K562 (cell line): ENCODE measurements at regions not wholly inside any gene's neighbourhood (a gene's known extent, or its start where the extent isn't known, plus 50 kb on each side); places are given as distances from the start of the nearest gene placed in this dataset.

ENCODE experiments used
- ATAC-seq: fragments of 200-7000 bp; cut with Tn5 transposase; 3 replicates; pipeline ENCODE4 v1.9.1; 2020; ENCODE audit warnings: moderate library complexity
- BruUV-seq: library from RNA; stranded (reverse); fragments of 400-500 nt; replicated peaks from 2 replicates; lab custom pipeline; 2021; lab: Mats Ljungman, UMichigan
- CTCF ChIA-PET: fragments of 300-600 bp; formaldehyde crosslinking; extraction: SDS; loops from one replicate; lab custom pipeline; 2021; ENCODE audit warnings: low intra/inter-chr PET ratio; lab: Yijun Ruan, JAX
- POLR2A ChIA-PET: fragments of 300-600, 350-650 bp; sonication (Branson Sonifier 250); formaldehyde crosslinking; extraction: SDS; loops from one replicate; lab custom pipeline; 2021; ENCODE audit warnings: antibody characterized with exemption, inconsistent platforms; lab: Yijun Ruan, JAX
- DNase-seq, 4 experiments: peaks; one replicate each; pipeline versions ENCODE4 v3.0.0 to v3.0.0-alpha.2; 2011 to 2018; ENCODE audit warnings: low spot score in 3 of 4, mixed read lengths in 3 of 4; ENCODE audit errors: extremely low read depth in 1 of 4
- FAIRE-seq: peaks from 2 replicates; lab custom pipeline; 2011; peaks lifted over from hg19 to GRCh38; lab: Jason Lieb, UNC
- H2AFZ ChIP-seq: 2 replicates; pipeline ENCODE4 v1.6.0; 2011; ENCODE audit warnings: low read depth, low read length, control low read depth, inconsistent platforms
- H3K27ac ChIP-seq: fragments of 200-600 bp; 3 replicates; pipeline ENCODE4 v1.8.0; 2011; ENCODE audit warnings: low read depth, mild to moderate bottlenecking, control low read depth, inconsistent platforms, low read length, moderate library complexity, mixed read lengths; ENCODE audit errors: extremely low read depth
- H3K27me3 ChIP-seq, 2 experiments: fragments of 300-600 bp in 1 of 2; 2 replicates in 1 of 2; 3 replicates in 1 of 2; pipeline versions ENCODE4 v1.6.0 to v1.8.0; 2011; ENCODE audit warnings: inconsistent platforms in 2 of 2, low read length in 2 of 2, mild to moderate bottlenecking in 1 of 2, mixed read lengths in 1 of 2, moderate library complexity in 1 of 2; ENCODE audit not compliant: control insufficient read depth in 2 of 2, insufficient read depth in 2 of 2
- H3K36me3 ChIP-seq: fragments of 300-600 bp; 3 replicates; pipeline ENCODE4 v1.8.0; 2011; ENCODE audit warnings: mild to moderate bottlenecking, low read length, inconsistent platforms; ENCODE audit not compliant: control insufficient read depth, insufficient read depth
- H3K4me1 ChIP-seq, 2 experiments: fragments of 200-600 bp in 1 of 2; replicated peaks in 1 of 2; 2 replicates in 1 of 2; 3 replicates in 1 of 2; pipeline versions ENCODE4 v1.5.1 to v1.8.0; 2011; ENCODE audit warnings: inconsistent platforms in 2 of 2, low read length in 2 of 2, mild to moderate bottlenecking in 1 of 2, mixed read lengths in 1 of 2, moderate library complexity in 1 of 2; ENCODE audit not compliant: control insufficient read depth in 2 of 2, insufficient read depth in 2 of 2
- H3K4me2 ChIP-seq: 2 replicates; pipeline ENCODE4 v1.6.1; 2011; ENCODE audit warnings: low read length, control low read depth, inconsistent platforms, mixed read lengths; ENCODE audit not compliant: insufficient read depth
- H3K4me3 ChIP-seq: fragments of 200-600 bp; sonication (generic), shearing (Covaris generic); 2 replicates; pipeline ENCODE4 v1.5.1; 2016; ENCODE audit warnings: control low read depth, inconsistent platforms
- H3K79me2 ChIP-seq: fragments of 200-600 bp; 3 replicates; pipeline ENCODE4 v1.8.0; 2011; ENCODE audit warnings: low read length, inconsistent platforms; ENCODE audit not compliant: control insufficient read depth, insufficient read depth
- H3K9ac ChIP-seq, 2 experiments: 2 replicates each; pipeline versions ENCODE4 v1.6.0 to v1.6.1; 2011; ENCODE audit warnings: low read depth in 2 of 2, low read length in 2 of 2, control low read depth in 1 of 2, inconsistent platforms in 1 of 2, mild to moderate bottlenecking in 1 of 2, mixed read lengths in 1 of 2; ENCODE audit not compliant: insufficient read depth in 1 of 2
- H3K9me1 ChIP-seq: one replicate; pipeline ENCODE4 v1.6.0; 2011; ENCODE audit warnings: inconsistent platforms, mild to moderate bottlenecking, low read length, moderate library complexity; ENCODE audit not compliant: control insufficient read depth, insufficient read depth
- H3K9me3 ChIP-seq: replicated peaks from 2 replicates; pipeline ENCODE4 v1.5.1; 2011; ENCODE audit warnings: low read depth, low read length, inconsistent platforms; ENCODE audit not compliant: control insufficient read depth, insufficient read depth
- H4K20me1 ChIP-seq: replicated peaks from 2 replicates; pipeline ENCODE4 v1.6.1; 2011; ENCODE audit warnings: low read length, inconsistent platforms, mixed read lengths; ENCODE audit not compliant: control insufficient read depth, insufficient read depth
- DPF2 ChIP-seq: fragments of 450-650 bp; IDR thresholded peaks from 2 replicates; pipeline ENCODE4 v1.6.1; 2016
- FOXP1 ChIP-seq: sonication (generic); formaldehyde crosslinking; IDR thresholded peaks from 2 replicates; pipeline ENCODE4 v1.8.0; 2022; ENCODE audit warnings: mild to moderate bottlenecking, missing genetic modification reagents
- MCM2 ChIP-seq: fragments of 450-650 bp; IDR thresholded peaks from 2 replicates; pipeline ENCODE4 v1.6.1; 2017; ENCODE audit warnings: low read depth, mild to moderate bottlenecking
- MTA3 ChIP-seq: fragments of 450-650 bp; formaldehyde crosslinking; IDR thresholded peaks from 2 replicates; pipeline ENCODE4 v1.6.1; 2017; ENCODE audit warnings: mild to moderate bottlenecking, borderline replicate concordance
- NFE2 ChIP-seq: IDR thresholded peaks from 2 replicates; pipeline ENCODE4 v1.6.1; 2014; ENCODE audit warnings: antibody characterized with exemption, low read depth
- OTX1 ChIP-seq: fragments of 450-650 bp; formaldehyde crosslinking; IDR thresholded peaks from 2 replicates; pipeline ENCODE4 v1.4.0; 2022; ENCODE audit warnings: mild to moderate bottlenecking
- RBFOX2 ChIP-seq: fragments of 200-400 bp; formaldehyde crosslinking; IDR thresholded peaks from 2 replicates; pipeline ENCODE4 v1.6.1; 2017; ENCODE audit warnings: low read depth, mild to moderate bottlenecking, low read length, moderate library complexity
- SAFB ChIP-seq: fragments of 200-400 bp; formaldehyde crosslinking; IDR thresholded peaks from 2 replicates; pipeline ENCODE4 v1.6.1; 2017; ENCODE audit warnings: low read depth, low read length, borderline replicate concordance
- TARDBP ChIP-seq: fragments of 450-650 bp; IDR thresholded peaks from 2 replicates; pipeline ENCODE4 v1.6.1; 2016
- YY1 ChIP-seq, 3 experiments: IDR thresholded peaks; 2 replicates each; pipeline ENCODE4 v1.6.1; 2011; ENCODE audit warnings: low read length in 2 of 3, mild to moderate bottlenecking in 2 of 3, moderate library complexity in 2 of 3, borderline replicate concordance in 1 of 3, control low read depth in 1 of 3, low read depth in 1 of 3; ENCODE audit not compliant: insufficient read depth in 3 of 3, insufficient replicate concordance in 2 of 3, control insufficient read depth in 1 of 3, insufficient read length in 1 of 3; ENCODE audit errors: extremely low read depth in 1 of 3
- ZNF644 ChIP-seq: fragments of 200-800 bp; sonication (Bioruptor generic); IDR thresholded peaks from 2 replicates; pipeline ENCODE4 v1.6.1; 2016; ENCODE audit warnings: low read depth, missing genetic modification characterization, missing compliant biosample characterization
- ZNF695 ChIP-seq: fragments of 450-650 bp; formaldehyde crosslinking; IDR thresholded peaks from 2 replicates; pipeline ENCODE4 v1.4.0; 2020; ENCODE audit warnings: mild to moderate bottlenecking, moderate library complexity
- WGBS: fragments of 100-300 bp; shearing (Covaris generic); methylation state at CpG from one replicate; pipeline ENCODE4 v1.1.6; 2016; ENCODE audit warnings: low coverage, mixed read lengths; ENCODE audit not compliant: insufficient coverage; ENCODE audit errors: missing lambda C conversion rate; 5-methylcytosine and 5-hydroxymethylcytosine counted together
- in situ Hi-C: fragments of 300-500 bp; cut with MboI; formaldehyde crosslinking; loops from 4 replicates; pipeline ENCODE4 v1.15.0; 2018; ENCODE audit warnings: inconsistent platforms, mixed read lengths
- intact Hi-C: fragments of 100-400 bp; cut with micrococcal nuclease; formaldehyde crosslinking; loops from 2 replicates; pipeline ENCODE4 v1.14.2; 2022
- TF ChIP-seq, protein P1 (sequence below): fragments of 250-450 bp; sonication (Bioruptor Pico); IDR thresholded peaks from 2 replicates; pipeline ENCODE4 v1.8.0; 2022; ENCODE audit warnings: moderate library complexity, mild to moderate bottlenecking, inconsistent platforms

DNA sequence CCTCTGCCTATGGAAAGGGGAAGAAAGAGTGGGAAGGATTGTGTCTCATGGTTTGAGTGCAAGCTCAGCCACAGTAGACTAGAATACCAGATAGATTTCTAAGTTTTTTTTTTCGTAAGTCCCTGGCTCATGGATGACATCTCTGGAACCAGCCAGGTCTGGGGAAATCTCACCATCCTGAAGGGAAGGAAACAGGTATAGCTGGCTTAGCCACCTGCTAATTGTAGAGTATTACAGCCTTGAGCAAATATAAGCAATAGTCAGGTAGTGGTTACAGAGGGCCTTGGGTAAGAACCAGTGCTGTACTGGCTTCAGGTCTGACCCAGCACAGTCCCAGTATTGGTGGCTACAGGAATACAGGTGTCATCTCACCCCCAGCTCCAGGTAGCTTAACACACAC lies 500.9 kb upstream of the PRMT6 start:
- no TSS peak for BruUV-seq
- no peak overlapping the region for H3K4me2 ChIP-seq
- WGBS: 0% methylated on average over 1 of the region's 1 CpG
- ATAC-seq: no peak
- POLR2A ChIA-PET: no interaction called here
- H3K79me2 ChIP-seq: no peaks in the 10 kb centered on the region
- H2AFZ ChIP-seq: no peak overlapping the region
- TF ChIP-seq FOXP1 (no peak), TARDBP (no peak), DPF2 (no peak), OTX1 (CRISPR knock-in tag) (no peak), NFE2 (no peak), ZNF644 (tag) (no peak), ZNF695 (no peak), RBFOX2 (no peak), YY1 (IDR thresholded peaks at IDR 0.05; ENCODE audit: borderline replicate concordance in 1 of 3, control insufficient read depth in 1 of 3, extremely low read depth in 1 of 3, insufficient read depth in 3 of 3, insufficient read length in 1 of 3, insufficient replicate concordance in 2 of 3, low read depth in 1 of 3, low read length in 2 of 3) (no peak), MTA3 (no peak), MCM2 (no peak), SAFB (no peak)
- TF ChIP-seq, protein P1, sequence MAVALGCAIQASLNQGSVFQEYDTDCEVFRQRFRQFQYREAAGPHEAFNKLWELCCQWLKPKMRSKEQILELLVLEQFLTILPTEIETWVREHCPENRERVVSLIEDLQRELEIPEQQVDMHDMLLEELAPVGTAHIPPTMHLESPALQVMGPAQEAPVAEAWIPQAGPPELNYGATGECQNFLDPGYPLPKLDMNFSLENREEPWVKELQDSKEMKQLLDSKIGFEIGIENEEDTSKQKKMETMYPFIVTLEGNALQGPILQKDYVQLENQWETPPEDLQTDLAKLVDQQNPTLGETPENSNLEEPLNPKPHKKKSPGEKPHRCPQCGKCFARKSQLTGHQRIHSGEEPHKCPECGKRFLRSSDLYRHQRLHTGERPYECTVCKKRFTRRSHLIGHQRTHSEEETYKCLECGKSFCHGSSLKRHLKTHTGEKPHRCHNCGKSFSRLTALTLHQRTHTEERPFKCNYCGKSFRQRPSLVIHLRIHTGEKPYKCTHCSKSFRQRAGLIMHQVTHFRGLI (CRISPR knock-in tag): no peak
- TF ChIP-seq, all 486 proteins: peak for 0
- FAIRE-seq: no peak
- Histone ChIP-seq H3K27ac (no peak overlapping the region), H3K4me3 (no peak overlapping the region), H3K4me1 (no peaks in the 10 kb centered on the region), H3K36me3 (no peaks in the 10 kb centered on the region), H4K20me1 (no peaks in the 10 kb centered on the region), H3K27me3 (no peaks in the 10 kb centered on the region), H3K9me3 (no peaks in the 10 kb centered on the region), H3K9me1 (no peaks in the 10 kb centered on the region), H3K9ac (no peak overlapping the region)
- CTCF ChIA-PET: no interaction called here
- intact Hi-C loops (no loop called here), in situ Hi-C loops (no loop called here)
- no peak for DNase-seq
